ENCODE measurements at regions not wholly inside any gene's neighbourhood (a gene's known extent, or its start where the extent isn't known, plus 50 kb on each side); places are given as distances from the start of the nearest gene placed in this dataset.

DNA sequence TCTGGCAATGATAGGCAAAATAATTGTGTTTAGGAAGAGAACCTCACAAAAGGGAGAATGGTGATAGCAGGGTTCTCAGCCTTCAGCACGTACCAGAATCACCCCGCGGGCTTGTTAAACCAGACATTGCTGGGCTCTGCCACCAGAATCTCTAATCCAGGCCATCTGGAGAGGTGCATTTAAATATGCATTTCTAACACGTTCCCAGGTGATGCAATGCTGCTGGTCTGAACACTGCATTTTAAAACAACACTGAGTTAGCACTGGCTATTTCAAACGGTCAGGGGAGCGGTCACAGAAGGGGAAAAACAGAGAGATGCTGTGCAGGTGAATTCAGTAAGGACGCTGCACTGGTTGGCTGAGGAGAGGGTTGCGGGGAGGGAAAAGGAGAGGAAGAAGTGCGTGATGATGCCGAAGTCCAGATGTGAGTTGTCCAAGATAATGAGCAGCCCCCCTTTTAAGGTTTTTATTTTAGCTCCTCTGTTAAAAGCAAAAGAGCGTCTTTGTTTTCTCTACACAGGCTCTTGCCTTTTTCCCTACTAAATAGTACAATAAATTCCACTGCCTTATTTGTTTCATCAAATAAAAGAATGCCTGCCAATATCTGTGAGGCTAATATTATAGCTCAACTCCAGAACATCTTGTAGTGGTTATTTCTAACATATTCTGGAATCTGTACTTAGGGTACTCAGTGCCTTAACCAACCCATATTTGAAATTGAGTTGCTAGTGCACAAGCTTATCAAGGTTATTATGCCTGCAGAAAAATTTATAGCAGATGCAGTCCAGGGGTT lies 109.6 kb upstream of the POU2AF2 start:
- no peak overlapping the region for H3K9ac ChIP-seq (ENCODE audit: insufficient read depth in 1 of 2, low read length in 2 of 2)
- no peaks in the 10 kb centered on the region for H3K36me3 ChIP-seq (ENCODE audit: control insufficient read depth in 4 of 4, insufficient read depth in 4 of 4, low read length in 4 of 4)
- H3K27me3 ChIP-seq (ENCODE audit: control insufficient read depth in 3 of 3, insufficient read depth in 3 of 3, low read length in 2 of 3): no peaks in the 10 kb centered on the region
- no peak for ATAC-seq (ENCODE audit: insufficient read depth, low FRiP score)
- H3K27ac ChIP-seq (ENCODE audit: low read depth in 1 of 2, low read length in 1 of 2): no peak overlapping the region
- WGBS, 2 donors: 81 to 84% methylated on average over 11 of the region's 11 CpGs
- H3K9me3 ChIP-seq (ENCODE audit: control insufficient read depth in 4 of 4, insufficient read depth in 3 of 4, low read length in 3 of 4): peaks cover 0 to 3% (median 0%) of the 10 kb centered on the region in 4 donors
- TF ChIP-seq CTCF (IDR thresholded peaks at IDR 0.05; ENCODE audit: control extremely low read depth, extremely low read depth): no peak
- H3K4me3 ChIP-seq: no peak overlapping the region
- no peak for DNase-seq
- H3K4me1 ChIP-seq (ENCODE audit: control insufficient read depth in 5 of 5, insufficient read depth in 5 of 5, low read length in 5 of 5): no peaks in the 10 kb centered on the region

- no peak for ATAC-seq (ENCODE audit: insufficient read depth, low FRiP score)
- DNase-seq: no peak
- Histone ChIP-seq H3K27ac (ENCODE audit: low read depth in 1 of 2, low read length in 1 of 2) (no peak overlapping the region), H3K36me3 (ENCODE audit: control insufficient read depth in 4 of 4, insufficient read depth in 4 of 4, low read length in 4 of 4) (no peaks in the 10 kb centered on the region), H3K4me1 (ENCODE audit: control insufficient read depth in 5 of 5, insufficient read depth in 5 of 5, low read length in 5 of 5) (no peaks in the 10 kb centered on the region), H3K27me3 (ENCODE audit: control insufficient read depth in 3 of 3, insufficient read depth in 3 of 3, low read length in 2 of 3) (no peaks in the 10 kb centered on the region), H3K9me3 (ENCODE audit: control insufficient read depth in 4 of 4, insufficient read depth in 3 of 4, low read length in 3 of 4) (peaks cover 0 to 3% (median 0%) of the 10 kb centered on the region in 4 donors), H3K9ac (ENCODE audit: insufficient read depth in 1 of 2, low read length in 2 of 2) (no peak overlapping the region), H3K4me3 (no peak overlapping the region)
- TF ChIP-seq CTCF (IDR thresholded peaks at IDR 0.05; ENCODE audit: control extremely low read depth, extremely low read depth): no peak
- 89 to 92% methylated on average over 2 of the region's 2 CpGs for WGBS, 2 donors
Observed at GRCh38 chr11:111135101-111135500, 110.4 kb upstream of the POU2AF2 start.

DNA sequence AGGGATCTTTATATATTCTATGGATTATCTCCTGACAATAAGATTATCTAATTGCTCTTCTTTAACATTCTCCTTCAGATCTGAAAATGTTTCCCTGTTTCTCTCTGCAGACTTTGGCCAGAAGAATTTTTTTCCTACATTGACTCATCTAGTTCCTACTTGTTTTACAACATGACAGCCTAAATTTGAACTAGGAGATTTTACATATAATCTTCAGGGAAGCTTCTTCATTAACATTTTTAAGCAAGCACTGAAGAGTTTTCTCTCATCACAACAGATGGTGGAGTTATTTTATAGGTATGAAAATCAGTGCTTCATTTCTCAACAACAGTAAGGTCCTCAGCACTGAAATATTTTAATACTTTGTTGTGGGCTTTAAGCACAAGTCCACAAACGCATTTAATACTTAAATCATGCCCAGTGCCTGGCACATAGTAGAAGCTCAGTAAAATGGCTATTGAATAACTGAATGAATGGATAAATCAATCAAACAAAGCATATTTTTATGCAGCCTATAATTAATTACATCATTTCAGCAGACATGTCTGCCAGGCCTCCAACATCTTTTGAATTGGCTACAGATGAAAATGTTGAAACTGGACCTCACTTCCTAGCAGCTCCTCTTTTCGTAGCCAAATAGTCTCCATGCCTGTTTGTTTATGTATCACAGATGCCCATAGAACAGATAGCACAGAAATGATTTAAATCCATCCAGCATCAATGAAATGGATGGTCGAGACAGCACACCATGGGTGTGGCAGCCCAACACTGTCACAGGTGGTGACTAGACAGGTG lies 117.3 kb upstream of the POU2AF2 start:
- Histone ChIP-seq H3K4me1 (ENCODE audit: control insufficient read depth in 5 of 5, insufficient read depth in 5 of 5, low read length in 5 of 5) (peaks cover 0 to 16% (median 1%) of the 10 kb centered on the region in 5 donors), H3K36me3 (ENCODE audit: control insufficient read depth in 4 of 4, insufficient read depth in 4 of 4, low read length in 4 of 4) (no peaks in the 10 kb centered on the region), H3K27ac (ENCODE audit: low read depth in 1 of 2, low read length in 1 of 2) (no peak overlapping the region), H3K27me3 (ENCODE audit: control insufficient read depth in 3 of 3, insufficient read depth in 3 of 3, low read length in 2 of 3) (no peaks in the 10 kb centered on the region), H3K9ac (ENCODE audit: insufficient read depth in 1 of 2, low read length in 2 of 2) (no peak overlapping the region), H3K9me3 (ENCODE audit: control insufficient read depth in 4 of 4, insufficient read depth in 3 of 4, low read length in 3 of 4) (peaks cover 0 to 3% (median 0%) of the 10 kb centered on the region in 4 donors), H3K4me3 (no peak overlapping the region)
- no peak for ATAC-seq (ENCODE audit: insufficient read depth, low FRiP score)
- DNase-seq: no peak
- 70 to 90% methylated on average over 3 of the region's 3 CpGs for WGBS, 2 donors
- TF ChIP-seq CTCF (IDR thresholded peaks at IDR 0.05; ENCODE audit: control extremely low read depth, extremely low read depth): no peak
